Tibial artery (tissue), 4 donors: ENCODE measurements at regions not wholly inside any gene's neighbourhood (a gene's known extent, or its start where the extent isn't known, plus 50 kb on each side); places are given as distances from the start of the nearest gene placed in this dataset.

Source experiments
- DNase-seq, 2 donors: peaks; one replicate each; pipeline ENCODE4 v3.0.0-alpha.2; 2019
- H3K27ac ChIP-seq, 2 donors: fragments of 200-600 bp; sonication (generic) in 1 of 2; 1 replicate in 1 of 2; 2 replicates in 1 of 2; pipeline ENCODE4 v1.5.1; 2018 to 2019; ENCODE audit warnings: mild to moderate bottlenecking in 1 of 2
- H3K27me3 ChIP-seq, 2 donors: fragments of 200-600 bp; sonication (generic) in 1 of 2; one replicate each; pipeline versions ENCODE4 v1.5.1 to v1.6.0; 2016 to 2019
- H3K36me3 ChIP-seq, 3 donors: fragments of 200-600 bp; sonication (generic) in 2 of 3; one replicate each; pipeline ENCODE4 v1.5.1; 2016 to 2019; ENCODE audit warnings: mild to moderate bottlenecking in 2 of 3
- H3K4me1 ChIP-seq, 4 donors: fragments of 200-600 bp; sonication (generic) in 2 of 4; 1 replicate in 3 of 4; 2 replicates in 1 of 4; pipeline ENCODE4 v1.5.1; 2016 to 2019
- H3K4me3 ChIP-seq, 2 donors: fragments of 200-600 bp; sonication (generic) in 1 of 2; 1 replicate in 1 of 2; 2 replicates in 1 of 2; pipeline ENCODE4 v1.5.1; 2018 to 2019; ENCODE audit warnings: mild to moderate bottlenecking in 2 of 2
- H3K9me3 ChIP-seq, 3 donors: fragments of 200-600 bp; sonication (generic) in 1 of 3; one replicate each; pipeline ENCODE4 v1.5.1; 2016 to 2019
- intact Hi-C: fragments of 100-400 bp; cut with DNase I; formaldehyde crosslinking; loops from one replicate; pipeline ENCODE4 v1.15.0; 2023; ENCODE audit warnings: low total_unique reads
- TF ChIP-seq, protein P1 (sequence below), 2 experiments: fragments of 200-600 bp in 1 of 2; fragments of 450-650 bp in 1 of 2; IDR thresholded peaks; one replicate each; pipeline ENCODE4 v1.5.1; 2017 to 2019; ENCODE audit warnings: antibody characterized with exemption in 2 of 2, mild to moderate bottlenecking in 1 of 2, moderate library complexity in 1 of 2

DNA sequence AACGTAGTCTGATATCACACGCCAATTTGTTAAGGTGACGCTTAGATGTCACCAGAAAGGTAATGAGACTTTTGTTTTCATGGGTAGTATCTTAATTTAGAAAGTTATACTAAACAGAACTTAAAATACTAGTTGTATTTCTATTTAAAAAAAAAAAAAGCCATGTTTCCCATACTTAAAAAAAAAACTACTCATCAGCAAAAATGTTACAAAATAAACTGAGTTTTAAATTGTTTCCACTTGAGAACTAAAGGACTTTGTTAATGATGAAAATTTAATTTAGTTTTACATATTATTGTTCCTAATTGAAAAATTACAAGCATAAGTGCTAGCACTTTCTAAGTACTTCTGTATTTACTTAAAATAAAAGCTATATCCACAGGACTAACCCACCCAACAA, 300.8 kb upstream of the ATP11B start:
- intact Hi-C loops = no loop called here
- Histone ChIP-seq H3K36me3 (no peaks in the 10 kb centered on the region), H3K4me1 (no peaks in the 10 kb centered on the region), H3K4me3 (no peak overlapping the region), H3K27me3 (no peaks in the 10 kb centered on the region), H3K9me3 (no peaks in the 10 kb centered on the region), H3K27ac (no peak overlapping the region)
- DNase-seq = no peak
- TF ChIP-seq, protein P1, sequence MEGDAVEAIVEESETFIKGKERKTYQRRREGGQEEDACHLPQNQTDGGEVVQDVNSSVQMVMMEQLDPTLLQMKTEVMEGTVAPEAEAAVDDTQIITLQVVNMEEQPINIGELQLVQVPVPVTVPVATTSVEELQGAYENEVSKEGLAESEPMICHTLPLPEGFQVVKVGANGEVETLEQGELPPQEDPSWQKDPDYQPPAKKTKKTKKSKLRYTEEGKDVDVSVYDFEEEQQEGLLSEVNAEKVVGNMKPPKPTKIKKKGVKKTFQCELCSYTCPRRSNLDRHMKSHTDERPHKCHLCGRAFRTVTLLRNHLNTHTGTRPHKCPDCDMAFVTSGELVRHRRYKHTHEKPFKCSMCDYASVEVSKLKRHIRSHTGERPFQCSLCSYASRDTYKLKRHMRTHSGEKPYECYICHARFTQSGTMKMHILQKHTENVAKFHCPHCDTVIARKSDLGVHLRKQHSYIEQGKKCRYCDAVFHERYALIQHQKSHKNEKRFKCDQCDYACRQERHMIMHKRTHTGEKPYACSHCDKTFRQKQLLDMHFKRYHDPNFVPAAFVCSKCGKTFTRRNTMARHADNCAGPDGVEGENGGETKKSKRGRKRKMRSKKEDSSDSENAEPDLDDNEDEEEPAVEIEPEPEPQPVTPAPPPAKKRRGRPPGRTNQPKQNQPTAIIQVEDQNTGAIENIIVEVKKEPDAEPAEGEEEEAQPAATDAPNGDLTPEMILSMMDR (IDR thresholded peaks at IDR 0.05) = no peak

DNA sequence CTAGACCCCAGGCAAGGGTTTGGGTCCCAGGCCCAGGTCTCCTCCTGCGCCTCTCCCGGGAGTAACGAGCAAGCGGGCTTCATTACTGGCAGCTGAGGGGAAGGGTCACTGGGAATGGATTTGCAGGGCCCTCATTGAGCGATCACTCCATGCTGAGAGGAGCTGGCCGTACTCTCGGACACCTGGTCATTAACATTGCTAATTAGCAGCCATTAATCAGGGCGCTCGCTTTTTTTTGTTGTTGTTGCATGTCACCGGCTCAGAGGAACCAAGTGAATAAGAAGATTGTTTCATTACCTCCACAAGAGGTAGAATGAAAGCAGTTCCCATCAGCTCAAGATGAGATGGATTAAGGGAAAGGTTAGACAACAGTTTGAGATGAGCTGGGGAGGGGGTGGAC, 293.0 kb upstream of the ATP11B start:
- H3K36me3 ChIP-seq = no peaks in the 10 kb centered on the region
- H3K4me1 ChIP-seq = no peaks in the 10 kb centered on the region
- H3K27ac ChIP-seq = no peak overlapping the region
- no peak overlapping the region for H3K4me3 ChIP-seq
- H3K27me3 ChIP-seq = no peaks in the 10 kb centered on the region
- TF ChIP-seq, protein P1 (IDR thresholded peaks at IDR 0.05) = no peak
- no peak for DNase-seq
- H3K9me3 ChIP-seq = no peaks in the 10 kb centered on the region
- intact Hi-C loops = no loop called here

DNA sequence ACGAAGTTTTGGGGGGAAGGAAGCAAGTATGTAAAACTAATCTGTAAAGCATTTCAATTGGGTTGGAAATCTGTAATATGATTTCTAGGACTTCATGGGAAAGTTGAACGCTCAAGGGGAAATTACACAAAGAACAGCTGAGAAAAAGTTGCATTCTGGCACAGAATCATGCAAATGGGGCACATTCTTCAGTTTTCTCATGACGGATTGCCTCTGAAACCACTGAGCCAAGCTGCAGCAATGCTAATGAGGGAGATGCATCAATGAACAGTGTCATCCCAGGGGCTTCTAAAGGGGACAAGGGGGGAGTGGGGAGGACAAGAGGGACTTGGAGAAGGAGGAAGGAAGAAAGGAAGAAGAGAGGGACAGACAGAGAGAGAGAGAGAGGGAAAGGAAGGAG, 291.4 kb upstream of the ATP11B start:
- TF ChIP-seq, protein P1 (IDR thresholded peaks at IDR 0.05) = no peak
- Histone ChIP-seq H3K4me3 (no peak overlapping the region), H3K4me1 (no peaks in the 10 kb centered on the region), H3K27ac (no peak overlapping the region), H3K9me3 (no peaks in the 10 kb centered on the region), H3K36me3 (no peaks in the 10 kb centered on the region), H3K27me3 (no peaks in the 10 kb centered on the region)
- DNase-seq = no peak
- intact Hi-C loops = no loop called here

- Histone ChIP-seq H3K4me3 (no peak overlapping the region), H3K36me3 (no peaks in the 10 kb centered on the region), H3K4me1 (no peaks in the 10 kb centered on the region), H3K9me3 (no peaks in the 10 kb centered on the region), H3K27me3 (no peaks in the 10 kb centered on the region), H3K27ac (no peak overlapping the region)
- TF ChIP-seq, protein P1 (IDR thresholded peaks at IDR 0.05) = no peak
- intact Hi-C loops = no loop called here
- DNase-seq = no peak
Observed at GRCh38 chr3:182503401-182503800, 289.9 kb upstream of the ATP11B start.

DNA sequence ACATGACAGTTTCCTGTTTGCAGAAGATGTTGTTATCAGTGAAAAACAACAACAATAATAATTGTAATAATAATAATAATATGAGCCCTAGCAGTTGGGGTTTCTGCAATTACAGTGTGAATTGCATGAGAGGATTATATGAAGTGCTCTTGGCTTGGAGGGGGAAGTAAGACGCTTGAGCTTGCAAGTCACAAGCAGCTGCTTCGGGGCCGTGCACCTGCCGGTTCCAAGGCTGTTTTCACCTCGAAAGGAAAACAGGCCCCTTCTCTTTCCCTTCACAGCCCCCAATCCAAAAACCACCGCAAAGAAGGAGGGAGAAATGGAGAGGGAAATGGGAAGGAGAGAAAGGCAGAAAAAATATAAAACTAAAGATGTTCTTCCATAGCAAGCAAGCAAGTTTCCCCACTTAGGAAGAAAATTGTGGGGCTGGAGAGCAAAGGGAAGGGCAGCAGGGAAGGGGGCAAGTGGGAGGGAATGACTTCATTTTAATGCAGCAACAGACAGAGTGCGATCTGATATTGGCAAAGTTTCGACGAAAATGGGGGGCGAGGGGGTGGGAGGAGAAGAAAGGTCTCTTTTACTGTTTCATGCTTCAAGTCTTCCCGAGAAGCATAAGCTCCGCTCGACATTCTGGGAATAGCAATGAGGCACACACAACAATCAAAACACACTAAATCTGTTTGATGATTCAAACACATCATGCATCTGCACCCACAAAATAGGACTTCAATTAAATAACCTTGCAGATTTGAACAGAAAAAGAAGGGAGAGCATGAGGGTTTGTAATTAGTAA, 284.2 kb upstream of the ATP11B start:
- no peaks in the 10 kb centered on the region for H3K27me3 ChIP-seq
- no peaks in the 10 kb centered on the region for H3K9me3 ChIP-seq
- TF ChIP-seq, protein P1 (IDR thresholded peaks at IDR 0.05) = no peak
- no peak for DNase-seq
- no peaks in the 10 kb centered on the region for H3K36me3 ChIP-seq
- H3K4me1 ChIP-seq = no peaks in the 10 kb centered on the region
- intact Hi-C loops = no loop called here
- H3K4me3 ChIP-seq = no peak overlapping the region
- no peak overlapping the region for H3K27ac ChIP-seq
